H1 (cell line): ENCODE measurements at regions not wholly inside any gene's neighbourhood (a gene's known extent, or its start where the extent isn't known, plus 50 kb on each side); places are given as distances from the start of the nearest gene placed in this dataset.

ENCODE experiments used
- CTCF ChIA-PET: fragments of 300-600 bp; sonication (Branson Sonifier 250); formaldehyde crosslinking; loops from one replicate; lab custom pipeline; 2021; ENCODE audit not compliant: partially characterized antibody; lab: Charles Lee
- POLR2A ChIA-PET: fragments of 300-600 bp; sonication (Branson Sonifier 250); formaldehyde crosslinking; loops from one replicate; lab custom pipeline; 2021; ENCODE audit warnings: inconsistent platforms; ENCODE audit not compliant: partially characterized antibody; lab: Charles Lee
- DNase-seq, 2 experiments: peaks; one replicate each; pipeline versions ENCODE4 v3.0.0 to v3.0.0-alpha.2; 2010 to 2022; ENCODE audit warnings: low spot score in 2 of 2, low read depth in 1 of 2, mixed read lengths in 1 of 2
- FAIRE-seq: peaks from 2 replicates; lab custom pipeline; 2011; peaks lifted over from hg19 to GRCh38; lab: Jason Lieb, UNC
- H2AFZ ChIP-seq: 2 replicates; pipeline ENCODE4 v1.8.1; 2012; ENCODE audit warnings: low read length, inconsistent platforms
- H2AK5ac ChIP-seq: 2 replicates; pipeline ENCODE4 v1.6.1; 2013; ENCODE audit warnings: low read depth, low read length
- H2BK120ac ChIP-seq: replicated peaks from 2 replicates; pipeline ENCODE3; 2013; ENCODE audit warnings: low read depth, low read length, inconsistent platforms
- H2BK12ac ChIP-seq: 2 replicates; pipeline ENCODE4 v1.6.1; 2013; ENCODE audit warnings: low read depth, low read length
- H2BK15ac ChIP-seq: 2 replicates; pipeline ENCODE4 v1.6.1; 2013; ENCODE audit warnings: low read length
- H2BK20ac ChIP-seq: 2 replicates; pipeline ENCODE4 v1.6.1; 2013; ENCODE audit warnings: low read length
- H2BK5ac ChIP-seq: 2 replicates; pipeline ENCODE4 v1.6.1; 2013; ENCODE audit warnings: low read depth, low read length
- H3K14ac ChIP-seq: 2 replicates; pipeline ENCODE4 v1.6.1; 2013; ENCODE audit warnings: inconsistent platforms; ENCODE audit not compliant: insufficient read length
- H3K18ac ChIP-seq: 2 replicates; pipeline ENCODE4 v1.6.1; 2013; ENCODE audit warnings: low read length; ENCODE audit errors: extremely low read depth
- H3K23ac ChIP-seq: 2 replicates; pipeline ENCODE4 v1.6.1; 2013; ENCODE audit warnings: inconsistent platforms; ENCODE audit not compliant: insufficient read length
- H3K23me2 ChIP-seq: 2 replicates; pipeline ENCODE4 v1.6.1; 2013; ENCODE audit warnings: low read depth, low read length
- H3K27ac ChIP-seq: 2 replicates; pipeline ENCODE4 v1.6.1; 2011; ENCODE audit warnings: low read depth, low read length, inconsistent platforms
- H3K27me3 ChIP-seq, 4 experiments: replicated peaks in 1 of 4; 1 replicate in 1 of 4; 2 replicates in 3 of 4; pipeline versions ENCODE4 v1.6.1 to v1.8.1; 2011 to 2013; ENCODE audit warnings: low read length in 3 of 4, mild to moderate bottlenecking in 3 of 4, inconsistent platforms in 2 of 4, mixed read lengths in 2 of 4, moderate library complexity in 1 of 4; ENCODE audit not compliant: control insufficient read depth in 3 of 4, insufficient read depth in 3 of 4; ENCODE audit errors: extremely low read depth in 1 of 4
- H3K36me3 ChIP-seq, 4 experiments: 2 replicates each; pipeline versions ENCODE4 v1.6.1 to v1.8.1; 2011 to 2013; ENCODE audit warnings: mild to moderate bottlenecking in 4 of 4, low read length in 3 of 4, moderate library complexity in 2 of 4, control low read depth in 1 of 4, inconsistent platforms in 1 of 4; ENCODE audit not compliant: insufficient read depth in 4 of 4, control insufficient read depth in 2 of 4
- H3K4ac ChIP-seq: replicated peaks from 2 replicates; pipeline ENCODE3; 2013; ENCODE audit warnings: low read length, low read depth, mixed read lengths, inconsistent platforms; ENCODE audit not compliant: insufficient read length
- H3K4me1 ChIP-seq, 4 experiments: replicated peaks in 1 of 4; 1 replicate in 1 of 4; 2 replicates in 3 of 4; pipeline versions ENCODE4 v1.6.1 to v1.8.1; 2011 to 2013; ENCODE audit warnings: low read length in 3 of 4, inconsistent platforms in 2 of 4, mixed read lengths in 1 of 4; ENCODE audit not compliant: insufficient read depth in 4 of 4, control insufficient read depth in 3 of 4
- H3K4me2 ChIP-seq, 2 experiments: 2 replicates each; pipeline versions ENCODE4 v1.6.1 to v1.8.1; 2011 to 2013; ENCODE audit warnings: low read depth in 2 of 2, low read length in 2 of 2, control low read depth in 1 of 2, inconsistent platforms in 1 of 2, mild to moderate bottlenecking in 1 of 2; ENCODE audit not compliant: insufficient read depth in 1 of 2
- H3K4me3 ChIP-seq, 4 experiments: fragments of 200-600, 300-600 bp in 1 of 4; sonication (generic), shearing (Covaris generic), sonication (Bioruptor Twin) in 1 of 4; 2 replicates each; pipeline versions ENCODE4 v1.5.1 to v1.8.1; 2011 to 2016; ENCODE audit warnings: low read length in 4 of 4, low read depth in 3 of 4, control low read depth in 2 of 4, inconsistent platforms in 2 of 4, mild to moderate bottlenecking in 2 of 4, mixed read lengths in 1 of 4, moderate library complexity in 1 of 4; ENCODE audit not compliant: insufficient read depth in 2 of 4; ENCODE audit errors: extremely low read depth in 1 of 4
- H3K56ac ChIP-seq: replicated peaks from 2 replicates; pipeline ENCODE3; 2013; ENCODE audit warnings: low read depth, mild to moderate bottlenecking, mixed read lengths, low read length, inconsistent platforms; ENCODE audit not compliant: insufficient read length
- H3K79me1 ChIP-seq: 2 replicates; pipeline ENCODE4 v1.6.1; 2013; ENCODE audit warnings: low read depth, low read length, control low read depth
- H3K79me2 ChIP-seq, 2 experiments: 2 replicates each; pipeline versions ENCODE4 v1.6.1 to v1.8.1; 2012 to 2013; ENCODE audit warnings: low read length in 2 of 2, mild to moderate bottlenecking in 2 of 2, inconsistent platforms in 1 of 2; ENCODE audit not compliant: insufficient read depth in 2 of 2, control insufficient read depth in 1 of 2
- H3K9ac ChIP-seq, 4 experiments: replicated peaks in 1 of 4; 1 replicate in 1 of 4; 2 replicates in 3 of 4; pipeline versions ENCODE4 v1.6.1 to v1.8.1; 2011 to 2013; ENCODE audit warnings: low read depth in 3 of 4, low read length in 3 of 4, control low read depth in 2 of 4, mild to moderate bottlenecking in 2 of 4, moderate library complexity in 2 of 4, inconsistent platforms in 1 of 4; ENCODE audit errors: extremely low read depth in 1 of 4
- H3K9me3 ChIP-seq, 2 experiments: 2 replicates each; pipeline versions ENCODE4 v1.6.1 to v1.8.1; 2012 to 2013; ENCODE audit warnings: mild to moderate bottlenecking in 2 of 2, moderate library complexity in 2 of 2, control low read depth in 1 of 2, inconsistent platforms in 1 of 2, low read depth in 1 of 2, low read length in 1 of 2, mixed read lengths in 1 of 2; ENCODE audit not compliant: insufficient read depth in 2 of 2
- H4K20me1 ChIP-seq, 2 experiments: replicated peaks in 1 of 2; 2 replicates each; pipeline versions ENCODE3 to v1.8.1; 2011 to 2013; ENCODE audit warnings: inconsistent platforms in 2 of 2, low read length in 2 of 2, mild to moderate bottlenecking in 1 of 2; ENCODE audit not compliant: insufficient read depth in 2 of 2, control insufficient read depth in 1 of 2
- H4K5ac ChIP-seq: 2 replicates; pipeline ENCODE4 v1.6.1; 2013; ENCODE audit warnings: low read length, low read depth, mixed read lengths, inconsistent platforms; ENCODE audit not compliant: insufficient read length
- H4K8ac ChIP-seq: 2 replicates; pipeline ENCODE4 v1.8.0; 2013; ENCODE audit warnings: mild to moderate bottlenecking, moderate library complexity, low read length, inconsistent platforms; ENCODE audit not compliant: insufficient read depth; ENCODE audit errors: extremely low read depth
- H4K91ac ChIP-seq: replicated peaks from 2 replicates; pipeline ENCODE3; 2013; ENCODE audit warnings: low read length, mixed read lengths, inconsistent platforms; ENCODE audit not compliant: insufficient read length
- ATF2 ChIP-seq: IDR thresholded peaks from 2 replicates; pipeline ENCODE4 v1.6.1; 2012; ENCODE audit warnings: low read length, inconsistent platforms
- ATF3 ChIP-seq: IDR thresholded peaks from 2 replicates; pipeline ENCODE4 v1.6.1; 2011; ENCODE audit warnings: low read depth, mild to moderate bottlenecking, low read length; ENCODE audit not compliant: insufficient read depth
- CBX8 ChIP-seq: fragments of 300-800, 300-1000 bp; sonication (generic); IDR thresholded peaks from 2 replicates; pipeline ENCODE4 v1.7.1; 2016; ENCODE audit warnings: low read depth, low read length, borderline replicate concordance
- CHD2 ChIP-seq: IDR thresholded peaks from 2 replicates; pipeline ENCODE4 v1.6.1; 2012; ENCODE audit warnings: low read length, improper control_type of control experiment
- CREB1 ChIP-seq: IDR thresholded peaks from 2 replicates; pipeline ENCODE4 v1.6.1; 2012; ENCODE audit warnings: inconsistent platforms
- CTBP2 ChIP-seq: IDR thresholded peaks from 2 replicates; pipeline ENCODE4 v1.7.0; 2011; ENCODE audit warnings: borderline replicate concordance, mild to moderate bottlenecking, moderate library complexity, mixed read lengths, low read length; ENCODE audit not compliant: insufficient read depth, insufficient read length
- NANOG ChIP-seq: IDR thresholded peaks from 2 replicates; pipeline ENCODE4 v1.6.1; 2011; ENCODE audit warnings: low read length, low read depth, mild to moderate bottlenecking, inconsistent platforms; ENCODE audit not compliant: insufficient read depth, poor library complexity, severe bottlenecking
- RAD21 ChIP-seq, 2 experiments: IDR thresholded peaks in 1 of 2; conservative IDR thresholded peaks in 1 of 2; 2 replicates each; pipeline ENCODE4 v1.6.1; 2011; ENCODE audit warnings: low read depth in 2 of 2, low read length in 2 of 2, improper control_type of control experiment in 1 of 2, inconsistent platforms in 1 of 2, mild to moderate bottlenecking in 1 of 2, moderate library complexity in 1 of 2
- RFX5 ChIP-seq: IDR thresholded peaks from 2 replicates; pipeline ENCODE4 v1.6.1; 2011; ENCODE audit warnings: low read depth, low read length, improper control_type of control experiment, borderline replicate concordance
- SP1 ChIP-seq: IDR thresholded peaks from 2 replicates; pipeline ENCODE4 v1.6.1; 2011; ENCODE audit warnings: low read depth, low read length
- SUZ12 ChIP-seq: fragments of 200-600 bp; sonication (generic); IDR thresholded peaks from 2 replicates; pipeline ENCODE4 v1.6.1; 2012; ENCODE audit warnings: mild to moderate bottlenecking, inconsistent platforms, low read length, moderate library complexity, mixed read lengths
- WGBS, 2 experiments: shearing (Covaris generic) in 1 of 2; methylation state at CpG; one replicate each; pipeline versions ENCODE4 v1.1.6 to v1.1.7; 2013 to 2015; ENCODE audit warnings: low lambda C conversion rate in 2 of 2, mixed read lengths in 2 of 2, inconsistent platforms in 1 of 2, low coverage in 1 of 2, missing lambda C conversion rate in 1 of 2; ENCODE audit not compliant: insufficient replicate concordance in 2 of 2, insufficient coverage in 1 of 2, insufficient read length in 1 of 2; ENCODE audit errors: extremely low coverage in 1 of 2, missing lambda C conversion rate in 1 of 2; 5-methylcytosine and 5-hydroxymethylcytosine counted together

DNA sequence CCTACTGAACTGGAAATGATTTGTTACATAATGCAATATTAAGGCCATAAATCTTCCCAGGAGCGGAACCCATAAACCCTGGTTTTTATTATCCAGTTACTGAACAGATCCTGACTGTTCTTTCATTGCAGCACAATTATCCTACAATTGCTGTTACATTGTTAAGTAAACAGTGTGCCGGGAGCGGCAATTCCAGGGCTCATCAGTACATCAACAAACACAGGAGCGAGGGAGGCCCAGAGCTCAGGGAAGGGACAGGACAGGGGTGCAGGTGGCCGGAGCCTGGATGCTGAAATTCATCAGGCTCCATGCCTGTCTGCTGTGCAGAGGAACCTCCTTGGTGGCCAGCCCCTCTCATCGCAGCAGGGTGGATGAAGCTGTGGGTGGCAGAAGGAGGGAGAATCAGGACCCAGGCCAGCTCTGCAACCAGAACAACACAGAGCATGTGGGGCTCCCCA lies 544.7 kb downstream of the NPHP4 start:
- DNase-seq, result no peak
- no peak overlapping the region for H4K91ac ChIP-seq
- no peak overlapping the region for H3K56ac ChIP-seq
- no peaks in the 10 kb centered on the region for H3K23me2 ChIP-seq
- CTCF ChIA-PET, result interaction anchor here (0.6 to 2.9 kb wide), 12 partner anchors 8 to 1670 kb away, joined by 3 to 10 read pairs (median 5); no protein-coding TSS in a partner anchor
- no peak for TF ChIP-seq CHD2
- TF ChIP-seq ATF3, result no peak
- TF ChIP-seq ATF2, result no peak
- TF ChIP-seq NANOG, result no peak
- TF ChIP-seq CTBP2, result no peak
- no peak for TF ChIP-seq SUZ12
- TF ChIP-seq RFX5, result no peak
- TF ChIP-seq RAD21 (IDR thresholded peaks at IDR 0.05 in 1 of 2, conservative IDR thresholded peaks at IDR 0.05 in 1 of 2; ENCODE audit: low read depth in 2 of 2, low read length in 2 of 2), result no peak
- TF ChIP-seq CBX8, result no peak
- no peak for TF ChIP-seq SP1
- TF ChIP-seq CREB1, result no peak
- TF ChIP-seq, all 59 proteins: peak for 0
- Histone ChIP-seq H3K36me3 (no peaks in the 10 kb centered on the region), H3K4me1 (no peaks in the 10 kb centered on the region; a peak in 1 of 7 replicates), H2AFZ (no peak overlapping the region), H2BK20ac (no peak overlapping the region), H3K4ac (no peak overlapping the region), H3K18ac (no peak overlapping the region; the same call in 1 of the 2 replicates), H4K5ac (no peak overlapping the region), H3K14ac (no peak overlapping the region), H3K79me1 (no peaks in the 10 kb centered on the region), H3K27me3 (no peaks in the 10 kb centered on the region), H3K9me3 (no peaks in the 10 kb centered on the region; a peak in 1 of 4 replicates), H2BK120ac (no peak overlapping the region), H3K79me2 (no peaks in the 10 kb centered on the region), H2AK5ac (no peak overlapping the region), H3K23ac (no peak overlapping the region), H2BK5ac (no peak overlapping the region), H4K20me1 (no peaks in the 10 kb centered on the region), H4K8ac (no peak overlapping the region), H3K9ac (no peak overlapping the region), H3K4me3 (no peak overlapping the region), H3K27ac (no peak overlapping the region), H2BK15ac (no peak overlapping the region), H3K4me2 (no peak overlapping the region), H2BK12ac (no peak overlapping the region)
- WGBS, 2 experiments, result 89% methylated on average over 6 of the region's 6 CpGs; no CpG with 5 or more reads in 1 of the 2 experiments
- FAIRE-seq, result no peak
- POLR2A ChIA-PET, result no interaction called here
